Common myeloid progenitor, CD34-positive (primary cell): ENCODE measurements at regions not wholly inside any gene's neighbourhood (a gene's known extent, or its start where the extent isn't known, plus 50 kb on each side); places are given as distances from the start of the nearest gene placed in this dataset.
A peak's percentile ranks its signal among the peaks of the same experiment; 100 is the strongest.

Source experiments
- CTCF ChIA-PET: fragments of 350-600 bp; sonication (Branson Sonifier 250); formaldehyde crosslinking; loops from one replicate; lab custom pipeline; 2021; ENCODE audit warnings: antibody characterized with exemption; lab: Charles Lee
- POLR2A ChIA-PET: fragments of 350-600 bp; sonication (Branson Sonifier 250); formaldehyde crosslinking; loops from one replicate; lab custom pipeline; 2021; ENCODE audit warnings: antibody characterized with exemption; lab: Charles Lee
- DNase-seq, 3 donors: peaks; one replicate each; pipeline versions ENCODE4 v3.0.0 to v3.0.0-alpha.2; 2013
- H3K27ac ChIP-seq, 2 experiments: 1 replicate in 1 of 2; 2 replicates in 1 of 2; pipeline ENCODE4 v1.7.0; 2013; ENCODE audit warnings: inconsistent platforms in 2 of 2, low read length in 2 of 2, mild to moderate bottlenecking in 2 of 2, low read depth in 1 of 2, moderate library complexity in 1 of 2; ENCODE audit not compliant: severe bottlenecking in 2 of 2, insufficient read depth in 1 of 2, poor library complexity in 1 of 2
- H3K27me3 ChIP-seq, 5 experiments: replicated peaks in 2 of 5; 1 replicate in 3 of 5; 2 replicates in 2 of 5; pipeline versions ENCODE4 v1.6.1 to v1.7.0; 2013; ENCODE audit warnings: low read length in 4 of 5, mild to moderate bottlenecking in 2 of 5, moderate library complexity in 2 of 5, inconsistent platforms in 1 of 5; ENCODE audit not compliant: insufficient read depth in 5 of 5, control insufficient read depth in 4 of 5
- H3K36me3 ChIP-seq, 4 experiments: 1 replicate in 2 of 4; 2 replicates in 2 of 4; pipeline versions ENCODE4 v1.6.1 to v1.7.0; 2013; ENCODE audit warnings: low read length in 3 of 4, control low read depth in 1 of 4, mild to moderate bottlenecking in 1 of 4; ENCODE audit not compliant: control insufficient read depth in 4 of 4, insufficient read depth in 4 of 4
- H3K4me1 ChIP-seq, 4 experiments: 1 replicate in 3 of 4; 2 replicates in 1 of 4; pipeline versions ENCODE4 v1.6.1 to v1.7.1; 2013; ENCODE audit warnings: low read length in 3 of 4, mild to moderate bottlenecking in 3 of 4, control low read depth in 1 of 4, inconsistent platforms in 1 of 4, moderate library complexity in 1 of 4; ENCODE audit not compliant: control insufficient read depth in 4 of 4, insufficient read depth in 4 of 4; ENCODE audit errors: control extremely low read depth in 1 of 4
- H3K4me3 ChIP-seq, 7 experiments: 1 replicate in 4 of 7; 2 replicates in 3 of 7; pipeline versions ENCODE4 v1.5.1 to v1.7.0; 2013; ENCODE audit warnings: mild to moderate bottlenecking in 7 of 7, low read length in 6 of 7, moderate library complexity in 6 of 7, inconsistent platforms in 2 of 7, low read depth in 2 of 7, control low read depth in 1 of 7; ENCODE audit not compliant: insufficient read depth in 4 of 7, control insufficient read depth in 1 of 7; ENCODE audit errors: extremely low read depth in 1 of 7
- H3K9me3 ChIP-seq, 5 experiments: 1 replicate in 4 of 5; 2 replicates in 1 of 5; pipeline versions ENCODE4 v1.6.1 to v1.7.1; 2013; ENCODE audit warnings: low read length in 4 of 5, mild to moderate bottlenecking in 2 of 5, inconsistent platforms in 1 of 5, low read depth in 1 of 5, moderate library complexity in 1 of 5; ENCODE audit not compliant: control insufficient read depth in 4 of 5, insufficient read depth in 2 of 5; ENCODE audit errors: control extremely low read depth in 1 of 5
- WGBS: methylation state at CpG from one replicate; pipeline ENCODE4 v1.1.5; 2013; ENCODE audit not compliant: insufficient coverage; 5-methylcytosine and 5-hydroxymethylcytosine counted together

- no peak overlapping the region for H3K27ac ChIP-seq
- no peak for DNase-seq
- 75% methylated on average over 2 of the region's 3 CpGs for WGBS
- ChIA-PET POLR2A (no interaction called here), CTCF (no interaction called here)
- no peaks in the 10 kb centered on the region for H3K9me3 ChIP-seq
- H3K36me3 ChIP-seq: no peaks in the 10 kb centered on the region
- H3K4me1 ChIP-seq: no peaks in the 10 kb centered on the region
- H3K27me3 ChIP-seq: peaks cover 0 to 17% (median 2%) of the 10 kb centered on the region in 5 experiments
- H3K4me3 ChIP-seq: peak overlapping the region in 1 of 7 experiments; percentile 11
Observed at GRCh38 chr9:14021871-14022525, 291.9 kb downstream of the NFIB start.

GRCh38 chr9:14018081-14018480, 295.9 kb downstream of the NFIB start:
- Histone ChIP-seq H3K4me3 (no peak overlapping the region), H3K27ac (no peak overlapping the region), H3K9me3 (no peaks in the 10 kb centered on the region), H3K27me3 (peaks cover 0 to 17% (median 0%) of the 10 kb centered on the region in 5 experiments), H3K4me1 (no peaks in the 10 kb centered on the region), H3K36me3 (no peaks in the 10 kb centered on the region)
- DNase-seq: no peak
- ChIA-PET CTCF (no interaction called here), POLR2A (no interaction called here)
- WGBS: 80% methylated on average over 1 of the region's 2 CpGs

GRCh38 chr9:14014744-14015143, 299.2 kb downstream of the NFIB start:
- Histone ChIP-seq H3K4me3 (no peak overlapping the region), H3K27me3 (peaks cover 0 to 9% (median 0%) of the 10 kb centered on the region in 5 experiments), H3K4me1 (no peaks in the 10 kb centered on the region), H3K27ac (no peak overlapping the region), H3K9me3 (no peaks in the 10 kb centered on the region), H3K36me3 (no peaks in the 10 kb centered on the region)
- ChIA-PET CTCF (no interaction called here), POLR2A (no interaction called here)
- no peak for DNase-seq

- H3K27me3 ChIP-seq: peaks cover 0 to 7% (median 0%) of the 10 kb centered on the region in 5 experiments
- no peaks in the 10 kb centered on the region for H3K4me1 ChIP-seq
- CTCF ChIA-PET: no interaction called here
- H3K36me3 ChIP-seq: no peaks in the 10 kb centered on the region
- POLR2A ChIA-PET: no interaction called here
- DNase-seq: no peak
- H3K9me3 ChIP-seq: no peaks in the 10 kb centered on the region
- no peak overlapping the region for H3K4me3 ChIP-seq
- no peak overlapping the region for H3K27ac ChIP-seq
Observed at GRCh38 chr9:14014218-14014617, 299.7 kb downstream of the NFIB start.

GRCh38 chr9:14011799-14012560, 302.0 kb downstream of the NFIB start:
- Histone ChIP-seq H3K9me3 (no peaks in the 10 kb centered on the region), H3K27ac (no peak overlapping the region), H3K4me1 (no peaks in the 10 kb centered on the region), H3K4me3 (no peak overlapping the region), H3K36me3 (no peaks in the 10 kb centered on the region), H3K27me3 (peaks cover 0 to 3% (median 0%) of the 10 kb centered on the region in 5 experiments)
- POLR2A ChIA-PET: no interaction called here
- CTCF ChIA-PET: interaction anchor here (1.5 kb wide), 1 partner anchor 15 kb away, joined by 5 read pairs; no protein-coding TSS in a partner anchor
- no peak for DNase-seq
- WGBS: 95% methylated on average over 2 of the region's 3 CpGs

- Histone ChIP-seq H3K27ac (no peak overlapping the region), H3K36me3 (no peaks in the 10 kb centered on the region), H3K9me3 (peaks cover 0 to 2% (median 0%) of the 10 kb centered on the region in 5 experiments), H3K4me3 (no peak overlapping the region), H3K27me3 (peaks cover 0 to 8% (median 0%) of the 10 kb centered on the region in 5 experiments), H3K4me1 (no peaks in the 10 kb centered on the region)
- no peak for DNase-seq
- WGBS: 87% methylated on average over 14 of the region's 19 CpGs
- CTCF ChIA-PET: no interaction called here
- POLR2A ChIA-PET: no interaction called here
Observed at GRCh38 chr9:14007190-14007769, 306.7 kb downstream of the NFIB start.
